Keratinocyte (primary cell): ENCODE measurements at regions not wholly inside any gene's neighbourhood (a gene's known extent, or its start where the extent isn't known, plus 50 kb on each side); places are given as distances from the start of the nearest gene placed in this dataset.

ENCODE experiments used
- DNase-seq: peaks from one replicate; pipeline ENCODE4 v3.0.0-alpha.2; 2011; ENCODE audit warnings: low read depth, missing footprints, low spot score
- FAIRE-seq: peaks from 2 replicates; lab custom pipeline; 2011; peaks lifted over from hg19 to GRCh38; lab: Jason Lieb, UNC
- H2AFZ ChIP-seq: 2 replicates; pipeline ENCODE4 v1.6.0; 2012; ENCODE audit warnings: low read length, control low read depth, inconsistent platforms; ENCODE audit not compliant: control insufficient read depth
- H3K27ac ChIP-seq: 2 replicates; pipeline ENCODE4 v1.5.1; 2011; ENCODE audit warnings: low read length; ENCODE audit not compliant: control insufficient read depth, insufficient read depth
- H3K27me3 ChIP-seq: 3 replicates; pipeline ENCODE4 v1.6.0; 2011; ENCODE audit warnings: low read length; ENCODE audit not compliant: control insufficient read depth, insufficient read depth; ENCODE audit errors: extremely low read depth
- H3K36me3 ChIP-seq, 2 experiments: 2 replicates in 1 of 2; 3 replicates in 1 of 2; pipeline ENCODE4 v1.5.1; 2011; ENCODE audit warnings: low read length in 2 of 2, mild to moderate bottlenecking in 1 of 2; ENCODE audit not compliant: control insufficient read depth in 2 of 2, insufficient read depth in 2 of 2; ENCODE audit errors: extremely low read depth in 1 of 2
- H3K4me1 ChIP-seq: 3 replicates; pipeline ENCODE4 v1.5.1; 2011; ENCODE audit warnings: low read length; ENCODE audit not compliant: control insufficient read depth, insufficient read depth; ENCODE audit errors: extremely low read depth
- H3K4me2 ChIP-seq: 3 replicates; pipeline ENCODE4 v1.6.0; 2011; ENCODE audit warnings: low read depth, low read length; ENCODE audit not compliant: control insufficient read depth, insufficient read depth; ENCODE audit errors: extremely low read depth
- H3K4me3 ChIP-seq, 3 experiments: fragments of 200-600 bp in 1 of 3; sonication (generic) in 1 of 3; 2 replicates in 2 of 3; 3 replicates in 1 of 3; pipeline ENCODE4 v1.5.1; 2011 to 2016; ENCODE audit warnings: low read length in 3 of 3, mild to moderate bottlenecking in 3 of 3, control low read depth in 2 of 3, inconsistent platforms in 1 of 3, low read depth in 1 of 3, mixed read lengths in 1 of 3, mixed run types in 1 of 3, moderate library complexity in 1 of 3; ENCODE audit not compliant: control insufficient read depth in 2 of 3, insufficient read depth in 2 of 3; ENCODE audit errors: extremely low read depth in 1 of 3
- H3K79me2 ChIP-seq: 2 replicates; pipeline ENCODE4 v1.6.0; 2012; ENCODE audit warnings: low read length; ENCODE audit not compliant: control insufficient read depth, insufficient read depth
- H3K9ac ChIP-seq: 3 replicates; pipeline ENCODE4 v1.6.0; 2011; ENCODE audit warnings: low read length; ENCODE audit not compliant: control insufficient read depth, insufficient read depth; ENCODE audit errors: extremely low read depth
- H3K9me1 ChIP-seq: 3 replicates; pipeline ENCODE4 v1.6.0; 2011; ENCODE audit warnings: low read length; ENCODE audit not compliant: control insufficient read depth, insufficient read depth; ENCODE audit errors: extremely low read depth
- H3K9me3 ChIP-seq: 2 replicates; pipeline ENCODE4 v1.5.1; 2012; ENCODE audit warnings: low read depth, low read length; ENCODE audit not compliant: control insufficient read depth
- H4K20me1 ChIP-seq: 3 replicates; pipeline ENCODE4 v1.6.0; 2011; ENCODE audit warnings: low read length; ENCODE audit not compliant: control insufficient read depth, insufficient read depth; ENCODE audit errors: extremely low read depth
- EZH2 ChIP-seq: IDR thresholded peaks from one replicate; pipeline ENCODE4 v1.6.1; 2012; ENCODE audit warnings: inconsistent platforms, mild to moderate bottlenecking, low read length, moderate library complexity
- dilution Hi-C: fragments of 300-500 bp; cut with MboI; formaldehyde crosslinking; loops from one replicate; pipeline ENCODE4 v1.7.0; 2020; ENCODE audit warnings: low sequenced_read_pairs; ENCODE audit not compliant: extremely low pct_ligation_motif_present
- TF ChIP-seq, protein P1 (sequence below), 3 experiments: IDR thresholded peaks in 1 of 3; conservative IDR thresholded peaks in 1 of 3; optimal IDR thresholded peaks in 1 of 3; 2 replicates in 2 of 3; 3 replicates in 1 of 3; pipeline versions ENCODE3 to v1.5.1; 2011; ENCODE audit warnings: low read length in 3 of 3, mild to moderate bottlenecking in 3 of 3, moderate library complexity in 2 of 3, control low read depth in 1 of 3, inconsistent platforms in 1 of 3; ENCODE audit not compliant: insufficient read depth in 2 of 3; ENCODE audit errors: extremely low read depth in 1 of 3

DNA sequence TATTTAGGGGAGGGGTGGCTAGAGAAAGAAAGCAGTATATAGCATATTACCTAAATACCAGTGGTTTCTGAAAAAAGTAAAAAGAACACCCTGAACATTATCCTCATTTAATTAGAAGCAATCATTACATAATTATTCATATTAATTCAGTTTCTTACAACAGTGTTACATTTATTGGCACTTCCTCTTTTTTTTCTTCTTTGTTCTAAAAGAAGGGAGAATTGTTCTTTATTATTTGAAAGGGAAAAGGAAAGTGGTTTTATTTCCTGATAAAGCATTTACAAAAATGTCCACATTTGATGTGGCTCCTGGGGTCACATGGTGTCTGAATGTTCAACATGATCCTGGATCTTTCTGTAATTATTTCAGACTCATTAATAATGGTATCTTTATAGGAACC is 254.9 kb upstream of the ZEB2 start:
- Histone ChIP-seq H3K36me3 (no peaks in the 10 kb centered on the region), H3K9me1 (no peaks in the 10 kb centered on the region), H3K9ac (no peak overlapping the region), H3K4me3 (no peak overlapping the region), H3K79me2 (no peaks in the 10 kb centered on the region), H3K4me1 (no peaks in the 10 kb centered on the region), H4K20me1 (no peaks in the 10 kb centered on the region), H3K9me3 (no peaks in the 10 kb centered on the region), H3K4me2 (no peak overlapping the region), H3K27me3 (no peaks in the 10 kb centered on the region), H2AFZ (no peak overlapping the region), H3K27ac (no peak overlapping the region)
- no peak for TF ChIP-seq EZH2
- TF ChIP-seq, protein P1, sequence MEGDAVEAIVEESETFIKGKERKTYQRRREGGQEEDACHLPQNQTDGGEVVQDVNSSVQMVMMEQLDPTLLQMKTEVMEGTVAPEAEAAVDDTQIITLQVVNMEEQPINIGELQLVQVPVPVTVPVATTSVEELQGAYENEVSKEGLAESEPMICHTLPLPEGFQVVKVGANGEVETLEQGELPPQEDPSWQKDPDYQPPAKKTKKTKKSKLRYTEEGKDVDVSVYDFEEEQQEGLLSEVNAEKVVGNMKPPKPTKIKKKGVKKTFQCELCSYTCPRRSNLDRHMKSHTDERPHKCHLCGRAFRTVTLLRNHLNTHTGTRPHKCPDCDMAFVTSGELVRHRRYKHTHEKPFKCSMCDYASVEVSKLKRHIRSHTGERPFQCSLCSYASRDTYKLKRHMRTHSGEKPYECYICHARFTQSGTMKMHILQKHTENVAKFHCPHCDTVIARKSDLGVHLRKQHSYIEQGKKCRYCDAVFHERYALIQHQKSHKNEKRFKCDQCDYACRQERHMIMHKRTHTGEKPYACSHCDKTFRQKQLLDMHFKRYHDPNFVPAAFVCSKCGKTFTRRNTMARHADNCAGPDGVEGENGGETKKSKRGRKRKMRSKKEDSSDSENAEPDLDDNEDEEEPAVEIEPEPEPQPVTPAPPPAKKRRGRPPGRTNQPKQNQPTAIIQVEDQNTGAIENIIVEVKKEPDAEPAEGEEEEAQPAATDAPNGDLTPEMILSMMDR (optimal IDR thresholded peaks at IDR 0.05 in 1 of 3, IDR thresholded peaks at IDR 0.05 in 1 of 3, conservative IDR thresholded peaks at IDR 0.05 in 1 of 3; ENCODE audit: extremely low read depth in 1 of 3, insufficient read depth in 2 of 3, low read length in 3 of 3), result no peak
- DNase-seq (no peak), FAIRE-seq (no peak)
- dilution Hi-C loops, result no loop called here

DNA sequence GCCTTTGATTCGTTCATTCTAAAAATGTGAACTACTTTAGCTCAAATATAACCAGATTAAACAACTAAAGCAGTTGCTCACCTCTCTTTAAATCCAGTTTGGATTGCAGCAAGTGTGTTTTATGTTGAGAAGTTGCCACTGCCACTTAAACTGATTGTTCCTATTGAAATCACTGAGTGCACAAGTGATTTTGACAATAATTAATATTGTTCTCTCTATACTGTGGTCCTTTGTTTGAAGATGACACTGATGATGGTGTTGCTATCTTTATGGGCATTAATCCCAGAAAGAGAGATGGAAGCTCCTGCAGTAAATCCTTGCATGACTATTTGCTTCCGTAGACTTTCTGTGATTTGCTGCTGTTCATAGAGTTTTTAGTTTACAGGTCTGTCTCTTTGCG is 251.4 kb upstream of the ZEB2 start:
- Histone ChIP-seq H3K36me3 (no peaks in the 10 kb centered on the region), H3K4me2 (no peak overlapping the region), H2AFZ (no peak overlapping the region), H3K79me2 (no peaks in the 10 kb centered on the region), H3K9me1 (no peaks in the 10 kb centered on the region), H3K27me3 (peaks cover 6% of the 10 kb centered on the region), H4K20me1 (no peaks in the 10 kb centered on the region), H3K9me3 (no peaks in the 10 kb centered on the region), H3K4me3 (no peak overlapping the region), H3K27ac (no peak overlapping the region), H3K9ac (no peak overlapping the region), H3K4me1 (no peaks in the 10 kb centered on the region)
- TF ChIP-seq, protein P1 (optimal IDR thresholded peaks at IDR 0.05 in 1 of 3, IDR thresholded peaks at IDR 0.05 in 1 of 3, conservative IDR thresholded peaks at IDR 0.05 in 1 of 3; ENCODE audit: extremely low read depth in 1 of 3, insufficient read depth in 2 of 3, low read length in 3 of 3), result no peak
- no peak for TF ChIP-seq EZH2
- dilution Hi-C loops, result no loop called here
- FAIRE-seq (no peak), DNase-seq (no peak)
